ENCODE measurements at regions not wholly inside any gene's neighbourhood (a gene's known extent, or its start where the extent isn't known, plus 50 kb on each side); places are given as distances from the start of the nearest gene placed in this dataset.

GRCh38 chr2:45167920-45168629 is 158.8 kb upstream of the SIX2 start:
- TF ChIP-seq CTCF (conservative IDR thresholded peaks at IDR 0.05; ENCODE audit: low read depth, low read length), result no peak
- TF ChIP-seq EZH2 (IDR thresholded peaks at IDR 0.05; ENCODE audit: borderline replicate concordance, low read depth, low read length, poor library complexity, severe bottlenecking), result peak; percentile 18

Measured in A673 (cell line).